ENCODE measurements at regions not wholly inside any gene's neighbourhood (a gene's known extent, or its start where the extent isn't known, plus 50 kb on each side); places are given as distances from the start of the nearest gene placed in this dataset.
"Not testable (repeated sequence)": the region's sequence is repeated elsewhere in the genome, so short reads cannot be mapped to it uniquely, and the experiment has no call there.

DNA sequence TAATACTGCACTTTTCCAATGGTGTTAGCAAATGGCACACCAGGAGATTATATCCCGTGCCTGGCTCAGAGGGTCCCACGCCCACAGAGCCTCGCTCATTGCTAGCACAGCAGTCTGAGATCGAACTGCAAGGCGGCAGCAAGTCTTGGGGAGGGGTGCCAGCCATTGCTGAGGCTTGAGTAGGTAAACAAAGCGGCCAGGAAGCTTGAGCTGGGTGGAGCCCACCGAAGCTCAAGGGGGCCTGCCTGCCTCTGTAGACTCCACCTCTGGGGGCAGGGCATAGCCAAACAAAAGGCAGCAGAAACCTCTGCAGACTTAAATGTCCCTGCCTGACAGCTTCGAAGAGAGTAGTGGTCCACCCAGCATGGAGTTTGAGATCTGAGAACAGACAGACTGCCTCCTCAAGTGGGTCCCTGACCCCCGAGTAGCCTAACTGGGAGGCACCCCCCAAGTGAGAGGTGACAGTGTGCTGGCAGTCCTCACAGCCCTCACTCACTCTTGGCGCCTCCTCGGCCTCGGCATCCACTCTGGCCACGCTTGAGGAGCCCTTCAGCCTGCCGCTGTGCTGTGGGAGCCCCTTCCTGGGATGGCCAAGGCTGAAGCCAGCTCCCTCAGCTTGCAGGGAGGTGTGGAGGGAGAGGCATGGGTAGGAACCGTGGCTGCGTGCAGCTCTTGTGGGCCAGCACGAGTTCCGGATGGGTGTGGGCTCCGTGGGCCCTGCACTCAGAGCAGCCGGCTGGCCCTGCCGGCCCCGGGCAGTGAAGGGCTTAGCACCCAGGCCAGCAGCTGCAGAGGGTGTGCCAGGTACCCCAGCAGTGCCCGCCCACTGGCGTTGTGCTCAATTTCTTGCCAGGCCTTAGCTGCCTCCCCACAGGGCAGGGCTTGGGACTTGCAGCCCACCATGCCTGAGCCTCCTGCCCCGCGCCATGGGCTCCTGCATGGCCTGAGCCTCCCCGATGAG is 188.0 kb downstream of the MMUT start:
- DNase-seq = not testable (repeated sequence)

DNA sequence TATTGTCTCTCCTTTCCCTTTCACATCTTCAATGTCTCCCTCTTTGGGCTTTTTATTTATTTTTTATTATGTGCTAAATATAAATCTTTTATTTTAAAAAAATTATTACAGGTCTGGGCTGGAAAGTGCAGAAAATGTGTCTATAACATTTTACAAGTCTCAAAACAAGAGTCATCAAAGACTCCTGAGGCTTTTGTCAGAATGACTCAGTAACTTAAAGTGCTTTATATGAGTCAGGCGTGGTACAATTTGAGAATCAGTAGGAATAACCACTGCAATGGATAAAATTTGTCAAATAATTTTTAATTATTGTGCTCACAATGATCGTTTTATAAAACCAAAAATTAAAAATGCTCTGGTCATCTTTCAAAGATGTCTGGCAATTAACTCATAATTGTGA is 193.9 kb downstream of the MMUT start:
- no peak for DNase-seq

DNA sequence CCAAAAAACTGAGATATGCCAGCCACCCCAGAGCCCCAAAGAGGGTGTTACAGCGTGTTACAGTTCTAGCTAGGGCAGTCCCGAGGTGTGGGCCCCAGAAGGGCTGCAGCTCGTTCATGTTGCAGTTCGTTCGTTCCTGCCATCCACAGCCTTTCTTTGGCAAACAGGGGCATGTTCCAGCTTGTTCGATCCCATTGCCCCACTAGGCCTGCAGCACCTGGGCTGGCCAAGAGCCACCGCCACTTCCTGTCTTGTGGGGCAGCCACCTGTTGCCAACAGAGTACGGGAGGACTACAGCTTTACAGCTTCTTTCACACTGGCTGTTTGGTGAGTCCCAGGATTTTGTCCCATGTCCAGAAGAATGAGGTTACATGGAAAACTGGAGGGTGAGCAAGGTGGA is 198.1 kb downstream of the MMUT start:
- DNase-seq = no peak

DNA sequence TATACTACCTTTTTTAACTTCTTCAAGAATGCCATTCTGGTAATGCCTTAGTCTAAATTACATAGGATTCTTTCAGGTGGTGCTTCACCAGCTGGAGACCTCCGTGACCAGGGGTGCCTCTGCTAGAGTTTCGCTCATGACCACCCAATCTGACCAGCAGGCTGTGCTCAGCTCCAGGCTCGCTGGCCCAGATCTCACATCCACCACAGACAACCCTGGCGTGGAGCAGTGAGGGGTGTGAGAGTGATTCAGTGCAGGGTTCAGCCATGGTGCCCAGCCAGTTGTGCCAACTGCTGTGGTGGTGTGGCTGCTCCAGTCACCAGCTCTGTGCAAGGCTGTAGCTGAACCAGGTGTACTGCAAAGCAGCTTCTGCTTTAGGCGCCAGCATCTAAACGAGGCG is 198.6 kb downstream of the MMUT start:
- no peak for DNase-seq

DNA sequence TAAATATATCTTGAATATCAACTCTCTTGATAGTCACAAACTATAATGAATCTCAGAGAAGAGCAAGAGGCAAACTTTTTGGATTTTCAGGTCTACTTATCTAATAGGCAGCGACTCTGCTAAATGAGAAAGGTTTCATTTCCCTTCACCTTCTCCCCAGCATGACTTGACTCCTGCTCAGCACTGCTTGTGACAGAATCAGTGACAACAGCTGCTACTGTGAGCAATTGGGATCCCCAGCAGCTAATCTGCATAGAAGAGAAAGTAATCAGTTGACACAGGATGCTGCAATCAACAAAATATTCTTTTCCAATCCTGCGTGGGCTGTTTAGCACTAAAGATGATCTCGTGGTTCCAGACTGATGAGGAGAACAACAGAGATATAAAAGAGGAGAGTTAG is 205.5 kb downstream of the MMUT start:
- DNase-seq = no peak

DNA sequence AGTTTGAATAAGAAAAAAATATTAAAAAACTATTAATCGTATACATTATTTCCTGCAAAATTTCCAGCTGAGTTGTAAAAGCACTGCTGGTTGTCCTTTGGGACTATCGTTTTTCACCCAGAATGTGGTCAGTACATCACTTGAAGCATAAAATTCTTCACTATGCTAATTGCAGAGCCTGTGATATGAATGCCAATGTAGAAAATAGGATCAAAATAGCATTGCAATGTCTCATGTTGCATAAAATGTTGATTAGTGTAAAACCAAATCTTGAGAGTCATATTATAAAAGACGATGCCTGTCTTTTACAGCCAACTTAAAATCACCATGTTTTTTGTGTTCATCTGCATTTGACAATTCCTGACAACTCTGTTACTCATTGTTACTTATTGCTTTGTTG is 207.7 kb downstream of the MMUT start:
- DNase-seq = no peak

DNA sequence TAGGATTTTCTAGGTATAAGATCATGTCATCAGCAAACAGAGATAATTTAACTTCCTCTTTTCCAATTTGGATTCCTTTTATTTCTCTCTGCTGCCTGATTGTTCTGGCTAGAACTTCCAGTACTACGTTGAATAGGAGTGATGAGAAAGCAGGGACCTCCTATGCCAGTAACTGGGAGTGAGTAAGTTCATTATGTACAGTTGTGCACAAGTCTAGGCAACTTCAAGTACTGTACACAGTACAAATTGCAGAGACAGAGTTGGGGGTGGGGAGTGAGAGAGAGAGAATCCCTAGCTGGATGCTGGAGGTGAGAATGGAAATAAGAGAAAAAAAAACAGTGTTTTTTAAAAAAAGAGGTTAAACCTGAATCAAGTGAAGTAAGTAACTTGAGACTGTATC is 210.2 kb downstream of the MMUT start:
- DNase-seq = no peak

DNA sequence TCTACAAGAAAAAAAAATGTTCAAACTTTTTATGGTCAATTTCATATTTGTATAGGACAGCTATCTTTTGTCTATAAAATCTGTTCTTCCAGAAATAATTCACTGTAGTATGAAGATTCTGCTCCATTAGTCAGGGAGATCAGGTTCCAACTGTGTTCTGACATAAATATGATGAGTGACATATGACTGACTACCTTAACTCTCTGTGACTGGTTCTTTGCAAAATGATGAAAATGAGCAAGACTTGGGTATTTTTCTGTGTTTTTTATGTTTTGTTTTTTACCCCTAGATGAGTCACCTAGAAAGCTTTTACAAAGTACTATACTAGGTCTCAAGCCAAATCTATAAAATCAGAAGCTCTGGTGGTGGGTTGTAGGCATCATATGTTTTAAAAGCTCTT is 229.6 kb downstream of the MMUT start:
- no peak for DNase-seq

DNA sequence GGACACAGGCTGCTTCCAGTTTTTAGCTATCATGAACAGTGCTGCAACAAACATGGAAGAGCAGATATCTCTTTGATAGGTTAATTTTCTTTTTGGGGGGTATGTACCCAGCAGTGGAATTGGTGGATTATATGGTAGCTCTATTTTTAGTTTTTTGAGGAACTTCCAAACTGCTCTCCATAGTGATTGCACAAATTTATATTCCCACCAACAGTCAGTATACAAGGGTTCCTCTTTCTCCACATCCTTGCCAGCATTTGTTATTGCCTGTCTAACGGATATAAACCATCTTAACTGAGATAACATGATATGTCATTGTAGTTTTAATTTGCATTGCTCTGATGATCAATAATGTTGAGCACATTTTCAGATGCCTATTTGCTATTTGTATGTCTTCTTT is 237.6 kb downstream of the MMUT start:
- no peak for DNase-seq

DNA sequence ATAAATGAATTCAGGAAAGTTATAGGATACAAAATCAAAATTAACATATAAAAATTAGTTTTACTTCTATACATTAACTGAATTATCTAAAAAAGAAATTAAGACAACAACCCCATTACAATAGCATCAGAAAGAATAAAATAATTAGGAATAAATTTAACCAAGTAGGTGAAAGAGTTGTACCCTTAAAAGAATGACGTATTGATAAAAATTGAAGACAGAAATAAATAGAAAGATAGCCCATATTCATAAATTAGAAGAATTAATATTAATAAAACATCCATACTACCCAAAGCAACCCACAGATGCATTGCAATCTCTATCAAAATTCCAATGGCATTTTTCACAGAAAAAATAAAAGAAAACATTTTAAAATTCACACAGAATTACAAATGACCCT is 242.8 kb downstream of the MMUT start:
- no peak for DNase-seq

DNA sequence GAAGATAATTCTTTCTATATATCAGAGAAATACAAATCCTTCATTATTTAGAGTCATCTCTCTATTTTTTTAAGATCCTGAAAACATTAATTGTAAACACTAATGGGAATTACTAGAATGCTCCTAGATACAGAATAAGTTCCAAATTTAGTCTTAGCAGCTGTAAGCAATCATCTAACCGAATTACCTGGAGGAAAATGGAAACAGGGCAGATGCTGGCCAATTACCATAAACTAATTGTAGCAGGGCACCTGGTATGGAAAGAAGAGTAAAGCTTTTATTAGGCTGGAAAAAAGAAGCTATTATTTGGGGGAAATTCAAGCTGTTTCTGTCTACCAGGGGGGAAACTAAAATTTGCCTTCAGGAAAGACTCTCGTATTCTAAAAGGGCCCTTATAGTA is 257.5 kb downstream of the MMUT start:
- DNase-seq = no peak

DNA sequence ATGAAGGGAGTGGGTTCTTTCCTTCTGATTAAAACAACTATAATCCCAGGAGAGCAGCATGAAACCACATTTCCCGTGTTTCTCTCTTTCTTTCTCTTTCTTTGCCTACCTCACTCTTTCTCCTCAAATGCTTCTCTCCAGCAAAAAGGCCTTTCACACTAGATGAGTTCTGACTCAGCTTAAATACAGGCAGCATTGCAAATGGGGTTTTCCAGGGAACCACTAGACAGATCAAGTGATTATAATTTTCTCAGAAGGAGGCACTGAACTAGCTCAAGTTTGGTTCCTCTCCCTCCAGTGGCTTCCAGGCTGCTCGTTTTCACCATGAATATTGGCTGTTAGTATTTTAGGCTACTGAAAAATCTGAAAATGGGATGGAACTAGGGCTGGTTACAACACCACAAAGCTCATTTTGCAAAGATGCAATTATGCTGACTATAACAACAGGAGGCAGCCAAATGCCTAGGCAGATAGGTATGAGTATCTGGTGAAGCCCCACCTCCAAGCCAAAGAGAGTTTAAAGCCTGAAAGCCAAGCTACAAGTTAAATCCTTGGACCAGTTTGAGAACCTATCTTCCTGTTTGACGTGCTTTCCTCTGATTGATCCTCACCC is 260.0 kb downstream of the MMUT start:
- no peak for DNase-seq

DNA sequence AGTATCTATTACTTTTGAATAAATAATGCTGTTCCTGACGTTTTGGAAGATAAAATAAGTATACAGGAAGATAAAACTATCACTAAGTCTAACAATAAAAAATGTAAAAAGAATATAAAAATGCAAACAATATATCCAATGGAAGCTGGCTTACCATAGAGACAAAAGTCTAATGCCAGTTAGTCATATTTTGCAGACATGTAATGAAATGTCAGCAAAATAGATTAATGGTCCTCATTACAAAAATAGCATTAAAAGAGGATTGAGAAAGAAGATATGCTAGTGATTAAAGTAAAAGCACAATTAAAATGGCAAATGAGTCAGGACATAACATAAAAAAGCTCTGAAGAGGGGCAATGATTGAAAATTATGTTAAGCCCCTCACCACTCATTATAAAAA is 265.0 kb downstream of the MMUT start:
- DNase-seq = no peak

DNA sequence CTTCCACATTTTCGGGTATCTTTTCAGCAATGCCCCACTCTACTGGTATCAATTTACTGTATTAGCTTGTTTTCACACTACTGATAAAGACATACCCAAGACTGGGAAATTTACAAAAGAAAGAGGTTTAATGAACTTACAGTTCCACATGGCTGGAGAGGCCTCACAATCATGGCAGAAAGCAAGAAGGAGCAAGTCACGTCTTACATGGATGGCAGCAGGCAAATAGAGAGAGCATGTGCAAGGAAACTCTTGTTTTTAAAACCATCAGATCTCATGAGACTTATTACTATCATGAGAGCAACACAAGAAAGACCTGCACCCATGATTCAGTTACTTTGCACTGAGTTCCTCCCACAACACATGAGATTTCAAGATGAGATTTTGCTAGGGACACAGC is 300.7 kb downstream of the MMUT start:
- not testable (repeated sequence) for DNase-seq

DNA sequence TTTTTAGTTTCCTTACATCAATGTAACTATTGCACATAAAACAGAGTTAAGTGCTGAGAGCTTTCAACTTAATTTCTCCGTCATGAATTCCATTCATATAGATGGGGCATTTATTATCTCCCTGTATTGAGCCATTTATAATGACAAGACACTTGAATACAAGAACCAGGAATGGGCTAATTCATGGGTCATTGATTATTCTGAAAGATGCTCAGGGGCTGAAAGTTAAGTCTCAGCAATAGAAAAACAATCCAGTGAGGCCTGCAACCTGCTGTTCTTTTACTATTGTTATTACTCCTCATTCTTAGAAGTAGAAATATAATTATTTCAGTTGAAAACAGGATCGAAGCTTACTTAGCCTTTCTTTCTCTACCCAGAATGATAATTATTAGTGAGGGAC is 307.7 kb downstream of the MMUT start:
- DNase-seq = no peak

DNA sequence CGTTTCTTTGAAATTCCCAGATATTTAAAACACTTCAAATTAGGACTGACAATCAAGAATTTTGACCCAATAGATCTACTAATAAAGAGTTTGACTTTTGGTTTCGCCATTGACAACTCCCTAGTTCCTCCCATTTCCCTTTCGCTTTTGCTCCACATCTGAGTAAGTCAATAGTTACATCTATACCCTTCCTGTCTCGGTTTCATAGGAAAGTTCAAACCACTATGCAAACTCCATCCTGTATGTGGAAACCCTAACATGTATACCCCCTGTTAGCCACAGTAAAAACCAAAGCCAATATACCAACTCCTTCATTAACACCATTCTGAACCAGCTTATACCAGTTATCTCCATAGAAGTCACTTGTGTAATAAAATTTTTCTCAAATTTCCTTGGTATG is 311.1 kb downstream of the MMUT start:
- DNase-seq = no peak

DNA sequence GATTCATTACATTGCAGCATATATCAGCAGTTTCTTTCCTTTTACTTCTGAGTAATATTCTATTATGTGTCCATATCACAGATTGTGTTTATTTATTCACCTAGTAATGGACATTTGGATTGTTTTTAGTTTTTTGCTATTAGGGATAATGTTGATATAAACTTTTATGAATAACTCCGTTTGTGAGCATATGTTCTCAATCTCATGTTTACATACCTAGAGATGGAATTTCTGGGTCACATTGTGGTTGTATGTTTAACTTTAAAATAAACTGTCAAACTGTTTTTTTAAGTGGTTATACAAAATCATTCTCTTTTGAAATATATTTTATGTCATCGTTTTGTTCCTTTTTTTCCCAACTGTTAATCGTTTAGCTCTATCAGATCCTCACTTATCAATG is 311.6 kb downstream of the MMUT start:
- no peak for DNase-seq

DNA sequence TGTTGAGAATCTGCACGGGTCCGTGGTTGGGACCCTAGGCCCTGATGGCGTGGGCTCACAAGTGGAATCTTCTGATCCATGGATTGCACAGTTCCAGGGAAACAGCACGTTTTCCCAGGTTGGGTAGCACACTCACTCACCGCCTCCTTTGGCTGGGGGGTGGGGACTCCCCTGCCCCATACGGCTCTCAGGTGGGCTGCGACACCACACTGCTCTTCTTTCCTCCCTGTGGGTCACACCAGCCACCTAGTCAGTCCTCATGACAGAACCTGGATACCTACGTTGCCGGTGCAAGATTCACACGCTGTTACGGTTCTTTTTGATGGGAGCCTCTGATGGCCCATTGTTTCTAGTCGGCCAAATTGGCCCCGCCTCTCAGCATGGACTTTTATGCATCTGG is 312.0 kb downstream of the MMUT start:
- DNase-seq = no peak

DNA sequence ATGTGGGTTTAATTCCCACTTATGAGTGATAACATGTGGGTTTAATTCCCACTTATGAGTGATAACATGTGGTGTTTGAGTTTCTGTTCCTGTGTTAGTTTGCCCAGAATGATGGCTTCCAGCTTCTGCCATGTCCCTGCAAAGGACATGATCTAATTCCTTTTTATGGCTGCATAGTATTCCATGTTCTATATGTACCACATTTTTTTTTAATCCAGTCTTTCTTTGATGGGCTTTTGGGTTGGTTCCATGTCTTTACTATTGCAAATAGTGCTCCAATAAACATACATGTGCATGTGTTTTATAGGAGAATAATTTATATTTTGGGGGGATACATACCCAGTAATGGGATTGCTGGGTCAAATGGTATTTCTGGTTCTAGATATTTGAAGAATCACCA is 317.8 kb downstream of the MMUT start:
- no peak for DNase-seq

DNA sequence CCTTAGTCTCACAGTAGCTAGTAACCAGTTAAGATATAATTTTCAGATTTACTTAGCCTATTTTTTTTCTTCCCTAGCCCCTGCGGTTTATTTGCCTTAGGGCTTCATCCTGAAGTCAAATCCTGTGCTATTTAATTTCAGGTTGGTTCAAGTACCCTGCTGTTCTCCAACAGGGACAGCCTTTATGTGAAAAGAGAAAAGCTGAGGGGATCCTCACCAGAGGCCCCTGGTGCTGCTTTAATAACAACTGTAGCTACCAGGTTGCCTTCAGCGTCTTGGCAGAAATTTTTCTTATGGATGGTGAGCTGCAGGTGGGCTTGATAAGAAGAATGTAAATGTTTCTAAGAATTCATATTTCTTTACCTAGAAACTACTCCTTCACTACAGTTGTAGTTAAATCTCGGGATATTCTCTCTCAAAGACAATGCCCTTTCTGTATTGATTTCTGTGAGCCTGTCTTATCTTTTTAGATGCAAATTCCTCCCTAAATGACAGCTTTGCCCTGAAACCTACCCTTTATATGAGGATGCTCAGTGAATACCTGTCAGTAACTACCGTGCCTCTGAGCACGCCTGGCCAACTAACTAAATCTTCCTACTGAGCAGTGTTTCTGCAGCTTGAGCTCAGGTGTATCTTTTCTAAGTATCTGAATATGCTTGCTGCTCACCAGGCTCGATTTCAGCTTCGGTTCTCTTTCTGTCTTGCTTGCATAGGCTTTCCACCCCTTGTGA is 320.5 kb downstream of the MMUT start:
- DNase-seq = no peak

DNA sequence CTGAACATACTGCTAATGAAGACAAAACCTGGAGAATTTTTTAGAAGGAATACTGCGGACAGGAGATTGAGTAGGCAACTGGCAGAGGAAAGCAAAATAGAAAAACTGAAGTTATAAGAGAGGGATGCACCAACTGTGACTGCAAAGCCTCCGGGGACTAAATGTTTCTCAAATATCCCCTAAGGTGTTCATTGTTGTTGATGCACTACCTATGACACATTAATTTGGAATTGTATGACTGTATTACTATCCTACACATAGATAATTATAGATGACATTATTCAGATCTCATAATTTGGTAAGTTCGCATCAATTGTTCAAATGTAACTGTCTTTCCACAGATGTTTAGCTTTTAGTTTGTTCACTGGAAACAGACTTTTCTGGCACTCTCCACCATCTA is 341.1 kb downstream of the MMUT start:
- DNase-seq = no peak

DNA sequence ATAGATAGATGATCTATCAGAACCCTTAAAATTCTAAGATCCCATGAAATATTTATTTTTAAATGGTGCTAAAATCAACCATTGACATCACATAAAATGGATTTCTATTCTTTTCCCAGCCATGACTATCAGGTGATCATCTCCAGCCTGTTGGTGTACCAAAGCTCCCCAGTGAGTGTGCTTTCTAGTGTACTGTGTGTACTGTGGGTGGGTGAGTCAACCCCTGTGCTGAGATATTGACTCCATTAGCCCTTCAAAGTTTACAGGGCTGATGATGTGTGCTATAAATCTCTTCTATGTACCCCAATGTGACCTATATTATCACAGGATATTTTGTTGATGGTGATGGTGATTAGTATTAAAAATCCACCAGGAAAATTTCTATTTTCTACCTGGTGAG is 344.6 kb downstream of the MMUT start:
- no peak for DNase-seq

DNA sequence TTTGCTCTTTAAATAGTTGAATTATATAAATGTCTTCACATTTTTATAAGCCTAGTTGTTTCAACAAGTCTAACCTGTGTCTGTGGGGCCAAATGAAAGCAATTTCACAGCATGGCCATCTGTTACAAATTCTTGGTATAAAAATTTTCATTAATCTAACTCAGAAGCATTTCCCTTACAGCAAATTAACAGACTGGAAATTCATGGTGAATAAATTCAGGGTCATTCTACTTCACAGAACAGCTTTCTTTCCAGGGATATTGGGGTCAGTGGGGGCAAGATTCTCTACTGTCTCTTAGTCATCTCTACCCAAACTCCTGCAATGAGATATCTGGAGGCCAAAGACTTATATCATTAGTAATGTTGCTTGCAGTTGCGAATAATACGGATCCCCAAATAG is 352.1 kb downstream of the MMUT start:
- no peak for DNase-seq

DNA sequence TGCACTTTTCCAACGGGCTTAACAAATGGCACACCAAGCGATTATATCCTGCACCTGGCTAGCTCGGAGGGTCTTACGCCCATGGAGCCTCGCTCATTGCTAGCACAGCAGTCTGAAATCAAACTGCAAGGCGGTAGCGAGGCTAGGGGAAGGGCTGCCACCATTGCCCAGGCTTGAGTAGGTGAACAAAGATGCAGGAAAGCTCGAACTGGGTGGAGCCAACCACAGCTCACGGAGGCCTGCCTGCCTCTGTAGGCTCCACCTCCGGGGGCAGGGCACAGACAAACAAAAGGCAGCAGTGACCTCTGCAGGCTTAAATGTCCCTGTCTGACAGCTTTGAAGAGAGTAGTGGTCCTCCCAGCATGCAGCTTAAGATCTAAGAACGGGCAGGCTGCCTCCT is 365.4 kb downstream of the MMUT start:
- peak in 1 of 2 experiments; percentile 15 for DNase-seq
